Endothelial cell of umbilical vein (primary cell): ENCODE measurements at regions not wholly inside any gene's neighbourhood (a gene's known extent, or its start where the extent isn't known, plus 50 kb on each side); places are given as distances from the start of the nearest gene placed in this dataset.

ENCODE experiments used
- BruUV-seq: library from RNA; stranded (reverse); fragments of 400-500 nt; replicated peaks from 2 replicates; lab custom pipeline; 2021; lab: Mats Ljungman, UMichigan
- CTCF ChIA-PET: fragments of 300-600, 350-600 bp; sonication (Branson Sonifier 250); formaldehyde crosslinking; loops from one replicate; lab custom pipeline; 2021; ENCODE audit warnings: antibody characterized with exemption, inconsistent platforms; lab: Charles Lee
- POLR2A ChIA-PET: fragments of 300-600, 350-600 bp; sonication (Branson Sonifier 250); formaldehyde crosslinking; loops from one replicate; lab custom pipeline; 2021; ENCODE audit warnings: antibody characterized with exemption, inconsistent platforms; lab: Charles Lee
- DNase-seq: peaks from one replicate; pipeline ENCODE4 v3.0.0-alpha.2; 2011; ENCODE audit warnings: low read depth, low spot score
- FAIRE-seq: peaks from 2 replicates; lab custom pipeline; 2011; peaks lifted over from hg19 to GRCh38; lab: Jason Lieb, UNC
- H2AFZ ChIP-seq: 2 replicates; pipeline ENCODE4 v1.6.0; 2012; ENCODE audit warnings: low read depth, low read length, control low read depth, inconsistent platforms
- H3K27ac ChIP-seq: 2 replicates; pipeline ENCODE4 v1.5.1; 2011; ENCODE audit warnings: low read depth, mild to moderate bottlenecking, control low read depth, low read length, moderate library complexity; ENCODE audit not compliant: insufficient read depth
- H3K27me3 ChIP-seq, 2 experiments: 2 replicates each; pipeline versions ENCODE4 v1.6.0 to v1.6.1; 2011; ENCODE audit warnings: low read length in 2 of 2, mixed read lengths in 1 of 2; ENCODE audit not compliant: control insufficient read depth in 2 of 2, insufficient read depth in 2 of 2
- H3K36me3 ChIP-seq, 2 experiments: 2 replicates in 1 of 2; 3 replicates in 1 of 2; pipeline ENCODE4 v1.5.1; 2011; ENCODE audit warnings: low read length in 2 of 2, mild to moderate bottlenecking in 1 of 2, moderate library complexity in 1 of 2; ENCODE audit not compliant: control insufficient read depth in 2 of 2, insufficient read depth in 2 of 2; ENCODE audit errors: extremely low read depth in 1 of 2
- H3K4me1 ChIP-seq: 3 replicates; pipeline ENCODE4 v1.5.1; 2011; ENCODE audit warnings: mild to moderate bottlenecking, low read length; ENCODE audit not compliant: control insufficient read depth, insufficient read depth; ENCODE audit errors: extremely low read depth
- H3K4me2 ChIP-seq: 2 replicates; pipeline ENCODE4 v1.6.1; 2011; ENCODE audit warnings: low read length, control low read depth, mixed read lengths; ENCODE audit not compliant: insufficient read depth
- H3K4me3 ChIP-seq, 3 experiments: fragments of 200-600 bp in 1 of 3; sonication (generic), shearing (Covaris generic) in 1 of 3; replicated peaks in 1 of 3; 2 replicates each; pipeline ENCODE4 v1.5.1; 2011 to 2016; ENCODE audit warnings: control low read depth in 3 of 3, low read length in 3 of 3, mild to moderate bottlenecking in 2 of 3, inconsistent platforms in 1 of 3, low read depth in 1 of 3, moderate library complexity in 1 of 3; ENCODE audit not compliant: insufficient read depth in 1 of 3
- H3K79me2 ChIP-seq: 2 replicates; pipeline ENCODE4 v1.6.0; 2012; ENCODE audit warnings: low read length, inconsistent platforms; ENCODE audit not compliant: control insufficient read depth, insufficient read depth
- H3K9ac ChIP-seq: replicated peaks from 2 replicates; pipeline ENCODE3; 2011; ENCODE audit warnings: low read length, control low read depth; ENCODE audit not compliant: insufficient read depth; ENCODE audit errors: extremely low read depth
- H3K9me1 ChIP-seq: replicated peaks from 3 replicates; pipeline ENCODE4 v1.6.0; 2011; ENCODE audit warnings: mild to moderate bottlenecking, low read length; ENCODE audit not compliant: control insufficient read depth, insufficient read depth; ENCODE audit errors: extremely low read depth
- H3K9me3 ChIP-seq: replicated peaks from 2 replicates; pipeline ENCODE4 v1.5.1; 2012; ENCODE audit warnings: low read length, inconsistent platforms; ENCODE audit not compliant: control insufficient read depth, insufficient read depth
- H4K20me1 ChIP-seq: replicated peaks from 2 replicates; pipeline ENCODE3; 2011; ENCODE audit warnings: mild to moderate bottlenecking, low read length; ENCODE audit not compliant: control insufficient read depth, insufficient read depth; ENCODE audit errors: extremely low read depth
- CTCF ChIP-seq, 2 donors: IDR thresholded peaks; 1 replicate in 1 of 2; 2 replicates in 1 of 2; pipeline ENCODE4 v1.5.1; 2011; ENCODE audit warnings: low read length in 2 of 2, mild to moderate bottlenecking in 2 of 2, moderate library complexity in 2 of 2, control low read depth in 1 of 2, inconsistent platforms in 1 of 2, low read depth in 1 of 2; ENCODE audit not compliant: insufficient read depth in 1 of 2; ENCODE audit errors: extremely low read depth in 1 of 2
- EZH2 ChIP-seq: IDR thresholded peaks from 2 replicates; pipeline ENCODE4 v1.6.1; 2012; ENCODE audit warnings: borderline replicate concordance, low read depth, mild to moderate bottlenecking, moderate library complexity, low read length, inconsistent platforms; ENCODE audit not compliant: severe bottlenecking
- FOS ChIP-seq: IDR thresholded peaks from 2 replicates; pipeline ENCODE4 v1.6.1; 2011; ENCODE audit warnings: mild to moderate bottlenecking, low read length, moderate library complexity, borderline replicate concordance; ENCODE audit not compliant: insufficient read depth
- GATA2 ChIP-seq: IDR thresholded peaks from 2 replicates; pipeline ENCODE4 v1.7.0; 2011; ENCODE audit warnings: low read depth, mild to moderate bottlenecking, moderate library complexity, mixed read lengths, low read length; ENCODE audit not compliant: insufficient read length, insufficient read depth
- JUN ChIP-seq: IDR thresholded peaks from 2 replicates; pipeline ENCODE4 v1.6.1; 2011; ENCODE audit warnings: borderline replicate concordance, low read depth; ENCODE audit not compliant: insufficient read length, insufficient read depth
- MAX ChIP-seq: IDR thresholded peaks from 2 replicates; pipeline ENCODE4 v1.6.1; 2011; ENCODE audit not compliant: insufficient read depth, insufficient read length
- MYC ChIP-seq: IDR thresholded peaks from one replicate; pipeline ENCODE4 v1.6.1; 2011; ENCODE audit warnings: mild to moderate bottlenecking, low read depth, low read length
- POLR2A ChIP-seq: IDR thresholded peaks from 2 replicates; pipeline ENCODE4 v1.6.1; 2012; ENCODE audit warnings: low read depth, mild to moderate bottlenecking, control low read depth, low read length
- POLR2AphosphoS5 ChIP-seq: IDR thresholded peaks from 2 replicates; pipeline ENCODE4 v1.6.1; 2012; ENCODE audit warnings: low read depth, mild to moderate bottlenecking, control low read depth, low read length, moderate library complexity; ENCODE audit not compliant: insufficient read depth
- dilution Hi-C: fragments of 300-500 bp; cut with MboI; formaldehyde crosslinking; loops from one replicate; pipeline ENCODE4 v1.15.0; 2019; ENCODE audit warnings: low sequenced_read_pairs; ENCODE audit not compliant: extremely low pct_ligation_motif_present
- intact Hi-C: fragments of 100-400 bp; cut with micrococcal nuclease; formaldehyde crosslinking; loops from one replicate; pipeline ENCODE4 v1.10.0; 2022

GRCh38 chr22:47580121-47580520, 817.7 kb downstream of the TBC1D22A start:
- ChIA-PET POLR2A (no interaction called here), CTCF (interaction anchor here (0.6 kb wide), 1 partner anchor 322 kb away, joined by 3 read pairs; no protein-coding TSS in a partner anchor)
- Histone ChIP-seq H3K9ac (no peak overlapping the region), H3K27me3 (no peaks in the 10 kb centered on the region), H3K36me3 (no peaks in the 10 kb centered on the region), H3K9me3 (peaks cover 2% of the 10 kb centered on the region), H3K79me2 (no peaks in the 10 kb centered on the region), H3K4me1 (no peaks in the 10 kb centered on the region), H3K27ac (no peak overlapping the region), H4K20me1 (no peaks in the 10 kb centered on the region), H3K4me2 (no peak overlapping the region), H3K9me1 (no peaks in the 10 kb centered on the region), H2AFZ (no peak overlapping the region), H3K4me3 (no peak overlapping the region)
- dilution Hi-C loops, result no loop called here
- no peak for TF ChIP-seq POLR2AphosphoS5
- no peak for TF ChIP-seq MYC
- no peak for TF ChIP-seq MAX
- no peak for FAIRE-seq
- DNase-seq, result no peak
- no TSS peak for BruUV-seq
- intact Hi-C loops, result no loop called here

GRCh38 chr22:47576908-47577307, 814.5 kb downstream of the TBC1D22A start:
- Histone ChIP-seq H2AFZ (no peak overlapping the region), H3K36me3 (no peaks in the 10 kb centered on the region), H3K4me1 (no peaks in the 10 kb centered on the region), H4K20me1 (no peaks in the 10 kb centered on the region), H3K9me3 (peaks cover 2% of the 10 kb centered on the region), H3K9me1 (no peaks in the 10 kb centered on the region), H3K27ac (no peak overlapping the region), H3K79me2 (no peaks in the 10 kb centered on the region), H3K4me2 (no peak overlapping the region), H3K27me3 (no peaks in the 10 kb centered on the region), H3K4me3 (no peak overlapping the region), H3K9ac (no peak overlapping the region)
- DNase-seq (no peak), FAIRE-seq (no peak)
- ChIA-PET POLR2A (no interaction called here), CTCF (no interaction called here)
- BruUV-seq, result no TSS peak
- intact Hi-C loops (no loop called here), dilution Hi-C loops (no loop called here)
- TF ChIP-seq CTCF (IDR thresholded peaks at IDR 0.05; ENCODE audit: extremely low read depth in 1 of 2, insufficient read depth in 1 of 2, low read depth in 1 of 2, low read length in 2 of 2) (no peak), GATA2 (no peak), POLR2AphosphoS5 (no peak), FOS (no peak), JUN (no peak), EZH2 (no peak), MYC (no peak), MAX (no peak), POLR2A (no peak)
